Fibroblast of lung (primary cell): ENCODE measurements at regions not wholly inside any gene's neighbourhood (a gene's known extent, or its start where the extent isn't known, plus 50 kb on each side); places are given as distances from the start of the nearest gene placed in this dataset.

Experiments used
- DNase-seq, 2 donors: peaks; one replicate each; pipeline versions ENCODE4 v3.0.0 to v3.0.0-alpha.2; 2010; ENCODE audit warnings: low read depth in 2 of 2
- H2AFZ ChIP-seq: 2 replicates; pipeline ENCODE4 v1.5.1; 2012; ENCODE audit warnings: low read length, control low read depth, inconsistent platforms
- H3K27ac ChIP-seq: 2 replicates; pipeline ENCODE4 v1.5.1; 2011; ENCODE audit warnings: low read length, control low read depth; ENCODE audit not compliant: insufficient read depth
- H3K27me3 ChIP-seq: 2 replicates; pipeline ENCODE4 v1.5.1; 2011; ENCODE audit warnings: mild to moderate bottlenecking, low read length; ENCODE audit not compliant: control insufficient read depth, insufficient read depth
- H3K36me3 ChIP-seq: 2 replicates; pipeline ENCODE4 v1.5.1; 2011; ENCODE audit warnings: low read length; ENCODE audit not compliant: control insufficient read depth, insufficient read depth
- H3K4me1 ChIP-seq: 2 replicates; pipeline ENCODE4 v1.5.1; 2011; ENCODE audit warnings: low read length; ENCODE audit not compliant: control insufficient read depth, insufficient read depth; ENCODE audit errors: extremely low read depth
- H3K4me2 ChIP-seq: 2 replicates; pipeline ENCODE4 v1.5.1; 2011; ENCODE audit warnings: low read length, control low read depth; ENCODE audit not compliant: insufficient read depth; ENCODE audit errors: extremely low read depth
- H3K4me3 ChIP-seq, 4 experiments: fragments of 200-600 bp in 1 of 4; sonication (generic) in 1 of 4; replicated peaks in 1 of 4; 2 replicates each; pipeline ENCODE4 v1.5.1; 2011 to 2016; ENCODE audit warnings: low read length in 4 of 4, low read depth in 3 of 4, mild to moderate bottlenecking in 3 of 4, control low read depth in 2 of 4, inconsistent platforms in 1 of 4, mixed read lengths in 1 of 4; ENCODE audit not compliant: insufficient read depth in 1 of 4; ENCODE audit errors: control extremely low read depth in 1 of 4
- H3K79me2 ChIP-seq: 2 replicates; pipeline ENCODE4 v1.5.1; 2012; ENCODE audit warnings: mild to moderate bottlenecking, low read length, inconsistent platforms; ENCODE audit not compliant: control insufficient read depth, insufficient read depth
- H3K9ac ChIP-seq: 2 replicates; pipeline ENCODE4 v1.5.1; 2011; ENCODE audit warnings: mild to moderate bottlenecking, low read length, control low read depth; ENCODE audit not compliant: insufficient read depth
- H3K9me3 ChIP-seq: 2 replicates; pipeline ENCODE4 v1.5.1; 2012; ENCODE audit warnings: low read depth, low read length; ENCODE audit not compliant: control insufficient read depth, insufficient read depth
- H4K20me1 ChIP-seq: 2 replicates; pipeline ENCODE4 v1.5.1; 2011; ENCODE audit warnings: low read length; ENCODE audit not compliant: control insufficient read depth, insufficient read depth; ENCODE audit errors: extremely low read depth
- CTCF ChIP-seq, 2 donors: IDR thresholded peaks in 1 of 2; conservative IDR thresholded peaks in 1 of 2; 1 replicate in 1 of 2; 2 replicates in 1 of 2; pipeline ENCODE4 v1.5.1; 2011 to 2012; ENCODE audit warnings: low read length in 2 of 2, control low read depth in 1 of 2, inconsistent platforms in 1 of 2, low read depth in 1 of 2, mild to moderate bottlenecking in 1 of 2
- EZH2 ChIP-seq: IDR thresholded peaks from 2 replicates; pipeline ENCODE4 v1.5.1; 2012; ENCODE audit warnings: low read length, control low read depth, mild to moderate bottlenecking; ENCODE audit errors: missing control alignments

- TF ChIP-seq CTCF (conservative IDR thresholded peaks at IDR 0.05 in 1 of 2, IDR thresholded peaks at IDR 0.05 in 1 of 2; ENCODE audit: low read depth in 1 of 2, low read length in 2 of 2) (no peak), EZH2 (no peak)
- Histone ChIP-seq H3K9me3 (no peaks in the 10 kb centered on the region), H3K27me3 (no peaks in the 10 kb centered on the region), H3K27ac (no peak overlapping the region), H2AFZ (no peak overlapping the region), H3K4me1 (no peaks in the 10 kb centered on the region), H4K20me1 (no peaks in the 10 kb centered on the region), H3K36me3 (no peaks in the 10 kb centered on the region), H3K4me2 (no peak overlapping the region), H3K4me3 (no peak overlapping the region), H3K79me2 (no peaks in the 10 kb centered on the region), H3K9ac (no peak overlapping the region)
- no peak for DNase-seq
These were observed 880.2 kb upstream of the EPHA6 start for GRCh38 chr3:95934181-95934580.

- Histone ChIP-seq H3K27me3 (no peaks in the 10 kb centered on the region), H3K4me3 (no peak overlapping the region), H3K27ac (no peak overlapping the region), H3K4me2 (no peak overlapping the region), H3K36me3 (no peaks in the 10 kb centered on the region), H3K9me3 (no peaks in the 10 kb centered on the region), H3K9ac (no peak overlapping the region), H3K79me2 (no peaks in the 10 kb centered on the region), H4K20me1 (no peaks in the 10 kb centered on the region), H3K4me1 (no peaks in the 10 kb centered on the region), H2AFZ (no peak overlapping the region)
- DNase-seq = no peak
- TF ChIP-seq CTCF (conservative IDR thresholded peaks at IDR 0.05 in 1 of 2, IDR thresholded peaks at IDR 0.05 in 1 of 2; ENCODE audit: low read depth in 1 of 2, low read length in 2 of 2) (no peak), EZH2 (no peak)
These were observed 875.1 kb upstream of the EPHA6 start for GRCh38 chr3:95939235-95939809.

GRCh38 chr3:95965704-95966336, 848.6 kb upstream of the EPHA6 start:
- no peaks in the 10 kb centered on the region for H4K20me1 ChIP-seq

More at GRCh38 chr3:95965704-95966336, 848.6 kb upstream of the EPHA6 start:
- no peak overlapping the region for H2AFZ ChIP-seq
- TF ChIP-seq CTCF (conservative IDR thresholded peaks at IDR 0.05 in 1 of 2, IDR thresholded peaks at IDR 0.05 in 1 of 2; ENCODE audit: low read depth in 1 of 2, low read length in 2 of 2) = no peak
- no peak for TF ChIP-seq EZH2
- no peak for DNase-seq
- no peaks in the 10 kb centered on the region for H3K36me3 ChIP-seq
- H3K27ac ChIP-seq = no peak overlapping the region
- H3K4me3 ChIP-seq = no peak overlapping the region
- H3K79me2 ChIP-seq = no peaks in the 10 kb centered on the region
- H3K4me2 ChIP-seq = no peak overlapping the region
- H3K9ac ChIP-seq = no peak overlapping the region
- H3K4me1 ChIP-seq = no peaks in the 10 kb centered on the region
- no peaks in the 10 kb centered on the region for H3K27me3 ChIP-seq
- no peaks in the 10 kb centered on the region for H3K9me3 ChIP-seq
